GM18517 (cell line): ENCODE measurements at regions not wholly inside any gene's neighbourhood (a gene's known extent, or its start where the extent isn't known, plus 50 kb on each side); places are given as distances from the start of the nearest gene placed in this dataset.

Experiments
- ATAC-seq: cut with Tn5 transposase; IDR thresholded peaks from one replicate; pipeline ENCODE4 v1.9.1; 2021; ENCODE audit warnings: mild to moderate bottlenecking, moderate library complexity; ENCODE audit not compliant: unreplicated experiment

GRCh38 chr12:9260931-9261330, 52.7 kb upstream of the PZP start:
- no peak for ATAC-seq

GRCh38 chr12:9258676-9259075, 50.5 kb upstream of the PZP start:
- no peak for ATAC-seq
